GM12891 (cell line): ENCODE measurements at regions not wholly inside any gene's neighbourhood (a gene's known extent, or its start where the extent isn't known, plus 50 kb on each side); places are given as distances from the start of the nearest gene placed in this dataset.

Experiments used
- POLR2A ChIP-seq: IDR thresholded peaks from 2 replicates; pipeline ENCODE4 v1.6.1; 2011; ENCODE audit warnings: low read depth, low read length, control low read depth
- POLR2AphosphoS5 ChIP-seq: IDR thresholded peaks from 2 replicates; pipeline ENCODE4 v1.6.1; 2011; ENCODE audit warnings: low read depth, low read length, control low read depth

DNA sequence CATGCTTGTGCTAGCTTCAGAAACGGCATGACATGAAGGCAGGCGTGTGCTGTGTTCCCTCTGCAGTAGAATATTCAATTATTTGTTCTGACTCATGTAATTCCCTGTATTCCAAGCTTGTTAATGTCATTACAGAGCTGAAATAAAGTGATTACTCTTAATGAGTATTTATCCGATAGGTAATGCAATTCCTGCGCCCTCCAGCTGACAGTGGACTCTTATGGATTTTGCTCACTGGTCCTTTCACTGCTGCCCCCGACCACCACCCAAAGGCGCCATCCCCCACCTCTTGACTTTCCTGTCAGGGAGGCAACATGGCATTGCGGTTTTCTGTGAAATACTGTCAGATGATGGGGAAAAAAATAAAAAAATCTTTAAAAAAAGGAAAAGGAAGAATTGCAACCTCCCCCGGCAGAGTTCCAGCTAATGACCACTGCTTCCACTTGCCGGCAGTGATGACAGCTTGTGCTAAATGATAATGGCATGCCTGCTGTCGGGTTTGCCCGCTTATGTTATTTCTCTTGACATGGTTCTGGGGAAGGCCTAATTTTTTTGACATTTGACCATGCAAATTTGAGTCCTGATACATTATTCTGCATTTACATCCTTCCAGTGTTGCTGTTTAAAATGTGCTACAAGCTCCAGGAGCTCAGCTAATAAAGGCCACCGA lies 335.3 kb upstream of the ADAMTS16 start:
- TF ChIP-seq POLR2A (no peak), POLR2AphosphoS5 (no peak)
